ENCODE measurements at regions not wholly inside any gene's neighbourhood (a gene's known extent, or its start where the extent isn't known, plus 50 kb on each side); places are given as distances from the start of the nearest gene placed in this dataset.

GRCh38 chrX:39377773-39378172, 576.5 kb downstream of the MID1IP1 start:
- Mint-ChIP-seq H3K36me3 (ENCODE audit: low read depth) (no peaks in the 10 kb centered on the region), H3K27ac (no peak overlapping the region), H3K4me1 (peaks cover 7% of the 10 kb centered on the region), H3K27me3 (ENCODE audit: insufficient read depth) (no peaks in the 10 kb centered on the region), H3K9me3 (peaks cover 55% of the 10 kb centered on the region), H3K4me3 (no peak overlapping the region)
- no peaks in the 10 kb centered on the region for H3K27me3 ChIP-seq (ENCODE audit: control insufficient read depth, insufficient read depth, low read length, poor library complexity, severe bottlenecking)
- no peaks in the 10 kb centered on the region for H3K9me3 ChIP-seq (ENCODE audit: control insufficient read depth, low read length)
- no peak overlapping the region for H3K4me3 ChIP-seq (ENCODE audit: low read length)
- no peak for TF ChIP-seq CTCF (conservative IDR thresholded peaks at IDR 0.05)
- no peak for DNase-seq
- H3K4me1 ChIP-seq (ENCODE audit: control insufficient read depth, insufficient read depth, low read length), result peaks cover 4% of the 10 kb centered on the region
- WGBS, 2 experiments (ENCODE audit: insufficient coverage in 1 of 2, insufficient read length in 1 of 2), result 82% methylated on average over 1 of the region's 1 CpG; no CpG with 5 or more reads in 1 of the 2 experiments
- H3K27ac ChIP-seq (ENCODE audit: low read depth, low read length), result no peak overlapping the region
- no peak overlapping the region for H3K9ac ChIP-seq (ENCODE audit: extremely low read depth, low read length, poor library complexity, severe bottlenecking)
- no peaks in the 10 kb centered on the region for H3K36me3 ChIP-seq (ENCODE audit: control insufficient read depth, insufficient read depth, low read length)

- Histone ChIP-seq H3K27ac (ENCODE audit: low read depth, low read length) (no peak overlapping the region), H3K4me1 (ENCODE audit: control insufficient read depth, insufficient read depth, low read length) (peaks cover 4% of the 10 kb centered on the region), H3K9me3 (ENCODE audit: control insufficient read depth, low read length) (no peaks in the 10 kb centered on the region), H3K27me3 (ENCODE audit: control insufficient read depth, insufficient read depth, low read length, poor library complexity, severe bottlenecking) (no peaks in the 10 kb centered on the region), H3K36me3 (ENCODE audit: control insufficient read depth, insufficient read depth, low read length) (no peaks in the 10 kb centered on the region), H3K4me3 (ENCODE audit: low read length) (no peak overlapping the region), H3K9ac (ENCODE audit: extremely low read depth, low read length, poor library complexity, severe bottlenecking) (no peak overlapping the region)
- no peak for TF ChIP-seq CTCF (conservative IDR thresholded peaks at IDR 0.05)
- Mint-ChIP-seq H3K9me3 (peaks cover 52% of the 10 kb centered on the region), H3K4me3 (no peak overlapping the region), H3K27ac (no peak overlapping the region), H3K27me3 (ENCODE audit: insufficient read depth) (peaks cover 6% of the 10 kb centered on the region), H3K4me1 (peaks cover 8% of the 10 kb centered on the region), H3K36me3 (ENCODE audit: low read depth) (no peaks in the 10 kb centered on the region)
- 77 to 82% methylated on average over 3 to 5 of the region's 5 CpGs for WGBS, 2 experiments (ENCODE audit: insufficient coverage in 1 of 2, insufficient read length in 1 of 2)
- DNase-seq, result peak; percentile 50
These were observed 580.2 kb downstream of the MID1IP1 start for GRCh38 chrX:39381422-39381821.

- no peak for DNase-seq
- Mint-ChIP-seq H3K9me3 (peaks cover 46% of the 10 kb centered on the region), H3K4me1 (peaks cover 8% of the 10 kb centered on the region), H3K36me3 (ENCODE audit: low read depth) (no peaks in the 10 kb centered on the region), H3K27me3 (ENCODE audit: insufficient read depth) (peaks cover 11% of the 10 kb centered on the region), H3K27ac (no peak overlapping the region), H3K4me3 (no peak overlapping the region)
- Histone ChIP-seq H3K27me3 (ENCODE audit: control insufficient read depth, insufficient read depth, low read length, poor library complexity, severe bottlenecking) (no peaks in the 10 kb centered on the region), H3K9me3 (ENCODE audit: control insufficient read depth, low read length) (no peaks in the 10 kb centered on the region), H3K4me3 (ENCODE audit: low read length) (no peak overlapping the region), H3K4me1 (ENCODE audit: control insufficient read depth, insufficient read depth, low read length) (peaks cover 4% of the 10 kb centered on the region), H3K9ac (ENCODE audit: extremely low read depth, low read length, poor library complexity, severe bottlenecking) (no peak overlapping the region), H3K27ac (ENCODE audit: low read depth, low read length) (no peak overlapping the region), H3K36me3 (ENCODE audit: control insufficient read depth, insufficient read depth, low read length) (no peaks in the 10 kb centered on the region)
- no peak for TF ChIP-seq CTCF (conservative IDR thresholded peaks at IDR 0.05)
- 94 to 96% methylated on average over 4 to 6 of the region's 6 CpGs for WGBS, 2 experiments (ENCODE audit: insufficient coverage in 1 of 2, insufficient read length in 1 of 2)
These were observed 583.7 kb downstream of the MID1IP1 start for GRCh38 chrX:39384996-39385395.

All from endodermal cell (in vitro differentiated cells).